ENCODE measurements at regions not wholly inside any gene's neighbourhood (a gene's known extent, or its start where the extent isn't known, plus 50 kb on each side); places are given as distances from the start of the nearest gene placed in this dataset.

DNA sequence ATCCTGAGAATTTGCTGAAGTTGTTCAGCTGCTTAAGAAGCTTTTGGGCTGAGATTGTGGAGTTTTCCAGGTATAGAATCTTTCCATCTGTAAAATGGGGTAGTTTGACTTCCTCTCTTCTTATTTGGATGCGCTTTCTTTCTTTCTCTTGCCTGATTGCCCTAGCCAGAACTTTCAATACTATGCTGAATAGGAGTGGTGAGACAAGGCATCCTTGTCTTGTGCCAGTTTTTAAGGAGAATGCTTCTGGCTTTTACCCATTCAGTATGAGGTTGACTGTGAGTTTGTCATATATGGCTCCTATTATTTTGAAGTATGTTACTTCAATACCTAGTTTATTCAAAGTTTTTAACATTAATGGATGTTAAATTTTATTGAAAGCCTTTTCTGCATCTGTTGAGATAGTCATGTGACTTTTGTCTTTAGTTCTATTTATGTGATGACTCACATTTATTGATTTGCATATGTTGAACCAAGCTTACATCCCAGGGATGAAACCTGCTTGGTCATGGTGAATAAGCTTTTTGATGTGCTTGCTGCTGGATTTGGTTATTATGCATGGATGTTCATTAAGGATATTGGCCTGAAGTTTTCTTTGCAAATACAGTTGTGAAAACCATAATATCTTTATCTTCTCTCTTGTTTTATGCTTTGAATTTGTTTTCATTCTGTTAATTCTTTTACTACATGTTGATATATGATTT lies 573.8 kb upstream of the NDST4 start:
- 83 to 100% (median 95%) methylated on average over 1 of the region's 1 CpG for WGBS, 5 donors
- Histone ChIP-seq H3K4me3 (no peak overlapping the region), H3K4me1 (no peaks in the 10 kb centered on the region), H3K36me3 (no peaks in the 10 kb centered on the region), H3K27ac (no peak overlapping the region), H3K9me3 (peaks cover 0 to 5% (median 0%) of the 10 kb centered on the region in 4 donors), H3K27me3 (no peaks in the 10 kb centered on the region)
- no peak for DNase-seq
- TF ChIP-seq POLR2AphosphoS5 (IDR thresholded peaks at IDR 0.05) (no peak), EP300 (IDR thresholded peaks at IDR 0.05) (no peak), POLR2A (IDR thresholded peaks at IDR 0.05) (no peak)
- TF ChIP-seq, protein P1, sequence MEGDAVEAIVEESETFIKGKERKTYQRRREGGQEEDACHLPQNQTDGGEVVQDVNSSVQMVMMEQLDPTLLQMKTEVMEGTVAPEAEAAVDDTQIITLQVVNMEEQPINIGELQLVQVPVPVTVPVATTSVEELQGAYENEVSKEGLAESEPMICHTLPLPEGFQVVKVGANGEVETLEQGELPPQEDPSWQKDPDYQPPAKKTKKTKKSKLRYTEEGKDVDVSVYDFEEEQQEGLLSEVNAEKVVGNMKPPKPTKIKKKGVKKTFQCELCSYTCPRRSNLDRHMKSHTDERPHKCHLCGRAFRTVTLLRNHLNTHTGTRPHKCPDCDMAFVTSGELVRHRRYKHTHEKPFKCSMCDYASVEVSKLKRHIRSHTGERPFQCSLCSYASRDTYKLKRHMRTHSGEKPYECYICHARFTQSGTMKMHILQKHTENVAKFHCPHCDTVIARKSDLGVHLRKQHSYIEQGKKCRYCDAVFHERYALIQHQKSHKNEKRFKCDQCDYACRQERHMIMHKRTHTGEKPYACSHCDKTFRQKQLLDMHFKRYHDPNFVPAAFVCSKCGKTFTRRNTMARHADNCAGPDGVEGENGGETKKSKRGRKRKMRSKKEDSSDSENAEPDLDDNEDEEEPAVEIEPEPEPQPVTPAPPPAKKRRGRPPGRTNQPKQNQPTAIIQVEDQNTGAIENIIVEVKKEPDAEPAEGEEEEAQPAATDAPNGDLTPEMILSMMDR (IDR thresholded peaks at IDR 0.05) = no peak
- intact Hi-C loops (cut with DNase I; ENCODE audit: low total_unique reads) = no loop called here

DNA sequence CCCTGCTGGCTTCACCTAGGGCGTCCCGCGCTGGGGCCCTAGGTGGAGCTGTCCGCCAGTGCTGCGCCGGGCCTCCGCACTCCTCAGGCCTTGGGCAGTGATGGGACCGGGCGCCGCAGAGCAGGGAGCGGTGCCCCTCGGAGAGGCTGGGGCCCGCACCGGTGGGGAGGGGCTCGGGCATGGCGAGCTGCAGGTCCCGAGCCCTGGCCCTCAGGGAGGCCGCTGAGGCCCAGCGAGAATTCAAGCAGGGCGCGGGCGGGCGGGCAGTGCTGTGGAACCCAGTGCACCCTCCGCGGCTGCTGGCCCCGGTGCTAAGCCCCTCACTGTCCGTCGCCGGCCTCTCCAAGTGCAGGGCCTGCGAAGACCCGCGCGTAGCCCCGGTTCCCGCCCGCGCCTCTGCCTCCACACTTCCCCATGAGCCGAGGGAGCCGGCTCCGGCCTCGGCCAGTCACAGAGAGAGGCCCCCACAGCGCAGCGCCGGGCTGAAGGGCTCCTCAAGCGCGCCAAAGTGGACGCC lies 565.1 kb upstream of the NDST4 start:
- whole genome bisulfite sequencing, 5 donors = 93 to 95% (median 95%) methylated on average over 26 to 47 of the region's 47 CpGs
- no peak for TF ChIP-seq POLR2A (IDR thresholded peaks at IDR 0.05)
- no peak for TF ChIP-seq EP300 (IDR thresholded peaks at IDR 0.05)
- TF ChIP-seq, protein P1 (IDR thresholded peaks at IDR 0.05) = no peak
- TF ChIP-seq POLR2AphosphoS5 (IDR thresholded peaks at IDR 0.05) = no peak
- Histone ChIP-seq H3K27me3 (no peaks in the 10 kb centered on the region), H3K36me3 (no peaks in the 10 kb centered on the region), H3K27ac (no peak overlapping the region), H3K4me3 (no peak overlapping the region), H3K9me3 (peaks cover 0 to 14% (median 6%) of the 10 kb centered on the region in 4 donors), H3K4me1 (no peaks in the 10 kb centered on the region)
- intact Hi-C loops (cut with DNase I; ENCODE audit: low total_unique reads) = no loop called here
- no peak for DNase-seq

DNA sequence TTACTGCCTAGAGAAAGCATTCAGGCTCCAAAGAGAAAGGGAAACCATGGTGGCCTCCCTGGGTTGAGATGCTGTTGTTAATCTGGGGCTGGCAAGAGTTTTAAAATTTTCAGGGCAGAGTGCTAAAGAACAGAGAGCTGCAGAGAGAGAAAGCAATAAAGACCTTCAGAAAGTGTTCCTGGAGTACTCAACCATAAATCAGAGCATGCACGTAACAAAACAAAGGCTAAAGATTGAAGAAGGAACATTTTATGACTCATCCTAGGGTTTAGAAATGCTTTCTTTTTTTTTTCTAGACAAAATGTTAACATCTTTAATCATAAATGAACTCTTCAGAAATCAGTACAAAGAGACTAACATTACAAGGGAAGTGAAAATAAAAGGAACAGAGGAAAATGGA lies 562.3 kb upstream of the NDST4 start:
- Histone ChIP-seq H3K27ac (no peak overlapping the region), H3K36me3 (no peaks in the 10 kb centered on the region), H3K4me1 (no peaks in the 10 kb centered on the region), H3K27me3 (no peaks in the 10 kb centered on the region), H3K4me3 (no peak overlapping the region), H3K9me3 (peaks cover 0 to 14% (median 3%) of the 10 kb centered on the region in 4 donors)
- TF ChIP-seq, protein P1 (IDR thresholded peaks at IDR 0.05) = no peak
- no peak for TF ChIP-seq POLR2AphosphoS5 (IDR thresholded peaks at IDR 0.05)
- TF ChIP-seq EP300 (IDR thresholded peaks at IDR 0.05) = no peak
- no peak for TF ChIP-seq POLR2A (IDR thresholded peaks at IDR 0.05)
- WGBS, 5 donors = 49 to 62% (median 60%) methylated on average over 1 of the region's 1 CpG
- DNase-seq = no peak
- intact Hi-C loops (cut with DNase I; ENCODE audit: low total_unique reads) = no loop called here

DNA sequence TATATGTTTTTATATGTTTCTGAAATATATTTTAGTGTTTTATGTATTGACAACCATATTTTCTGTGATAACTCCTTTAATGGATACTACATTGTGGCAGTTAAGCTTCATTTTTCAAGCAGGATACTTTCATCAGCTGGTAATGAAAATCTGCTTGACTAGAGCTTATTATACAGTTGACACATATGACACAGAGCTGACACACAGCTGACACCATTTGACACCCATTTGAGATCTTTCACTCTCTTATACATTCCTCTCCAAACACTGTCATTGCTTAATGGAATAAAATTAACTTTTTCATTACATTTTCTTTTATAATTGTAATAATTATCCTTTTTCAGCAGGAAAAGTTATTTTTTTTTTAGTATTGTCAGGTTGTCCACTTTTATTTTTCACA lies 561.1 kb upstream of the NDST4 start:
- no peak for TF ChIP-seq POLR2A (IDR thresholded peaks at IDR 0.05)
- no peak for TF ChIP-seq EP300 (IDR thresholded peaks at IDR 0.05)
- TF ChIP-seq POLR2AphosphoS5 (IDR thresholded peaks at IDR 0.05) = no peak
- TF ChIP-seq, protein P1 (IDR thresholded peaks at IDR 0.05) = no peak
- Histone ChIP-seq H3K9me3 (peaks cover 0 to 14% (median 3%) of the 10 kb centered on the region in 4 donors), H3K36me3 (no peaks in the 10 kb centered on the region), H3K4me3 (no peak overlapping the region), H3K27me3 (no peaks in the 10 kb centered on the region), H3K27ac (no peak overlapping the region), H3K4me1 (no peaks in the 10 kb centered on the region)
- no peak for DNase-seq
- intact Hi-C loops (cut with DNase I; ENCODE audit: low total_unique reads) = no loop called here
